ES-I3 (cell line): ENCODE measurements at regions not wholly inside any gene's neighbourhood (a gene's known extent, or its start where the extent isn't known, plus 50 kb on each side); places are given as distances from the start of the nearest gene placed in this dataset.

Experiments used
- H3K36me3 ChIP-seq: 2 replicates; pipeline ENCODE4 v1.6.1; 2013; ENCODE audit warnings: mild to moderate bottlenecking, low read length, control low read depth, moderate library complexity; ENCODE audit not compliant: insufficient read depth
- H3K4me1 ChIP-seq: 2 replicates; pipeline ENCODE4 v1.6.1; 2013; ENCODE audit warnings: mild to moderate bottlenecking, control low read depth, low read length; ENCODE audit not compliant: insufficient read depth
- H3K9ac ChIP-seq: 2 replicates; pipeline ENCODE4 v1.6.1; 2013; ENCODE audit warnings: low read depth, mild to moderate bottlenecking, low read length, moderate library complexity
- H3K9me3 ChIP-seq: 2 replicates; pipeline ENCODE4 v1.6.1; 2013; ENCODE audit warnings: mild to moderate bottlenecking, low read length, moderate library complexity; ENCODE audit not compliant: control insufficient read depth, insufficient read depth

DNA sequence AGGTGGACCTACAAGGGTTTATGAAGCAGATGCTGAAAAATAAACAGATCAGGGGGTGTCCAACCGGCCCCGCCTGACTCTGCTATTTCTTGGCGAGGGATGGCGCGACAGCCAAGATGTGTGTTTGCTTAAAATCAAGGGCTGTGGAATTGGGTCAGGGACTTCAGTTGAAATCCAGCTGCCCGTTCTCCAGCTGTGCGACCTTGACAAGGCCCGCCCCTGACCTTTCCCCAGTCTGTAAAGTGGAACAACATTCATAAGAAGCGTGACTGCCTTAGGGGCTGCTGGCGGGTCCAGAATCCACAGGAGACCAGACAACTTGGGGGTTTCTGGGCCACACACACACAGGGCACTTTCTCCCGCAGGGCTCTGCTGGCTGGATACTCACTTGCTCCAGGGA, 517.5 kb downstream of the PREX1 start:
- H3K9ac ChIP-seq = no peak overlapping the region
- H3K9me3 ChIP-seq = no peaks in the 10 kb centered on the region
- H3K4me1 ChIP-seq = no peaks in the 10 kb centered on the region
- no peaks in the 10 kb centered on the region for H3K36me3 ChIP-seq

- H3K9me3 ChIP-seq = no peaks in the 10 kb centered on the region
- no peak overlapping the region for H3K9ac ChIP-seq
- no peaks in the 10 kb centered on the region for H3K36me3 ChIP-seq
- H3K4me1 ChIP-seq = no peaks in the 10 kb centered on the region
These were observed 518.5 kb downstream of the PREX1 start for GRCh38 chr20:48309293-48309692.

GRCh38 chr20:48308882-48309281, 518.9 kb downstream of the PREX1 start:
- H3K9me3 ChIP-seq = no peaks in the 10 kb centered on the region
- no peaks in the 10 kb centered on the region for H3K4me1 ChIP-seq
- H3K36me3 ChIP-seq = no peaks in the 10 kb centered on the region
- no peak overlapping the region for H3K9ac ChIP-seq

DNA sequence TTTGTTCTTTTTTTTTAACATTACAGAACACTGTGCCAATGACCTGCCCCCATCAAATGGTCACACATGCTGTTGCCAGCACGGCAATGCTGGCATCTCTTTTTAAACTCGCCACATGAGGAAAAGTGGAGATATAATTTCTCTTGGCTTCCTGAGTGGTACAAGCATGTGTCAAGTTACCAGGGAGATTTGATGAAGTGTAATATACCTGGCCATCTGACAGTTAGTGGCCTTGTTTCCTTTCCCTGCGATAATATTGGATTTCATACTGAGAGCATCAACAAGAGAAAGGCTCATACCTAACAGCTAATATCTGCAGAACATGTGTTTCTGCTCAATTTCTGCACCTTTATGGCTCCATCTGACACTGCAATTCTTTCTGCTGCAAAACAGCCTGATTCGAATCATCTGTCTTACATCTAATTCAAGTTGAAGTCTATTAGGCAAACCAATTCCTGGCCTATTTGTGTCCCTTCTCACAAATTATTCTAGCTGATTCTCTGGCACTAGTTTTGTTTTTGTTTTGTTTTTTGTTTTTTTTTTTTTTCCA, 519.5 kb downstream of the PREX1 start:
- no peaks in the 10 kb centered on the region for H3K36me3 ChIP-seq
- no peaks in the 10 kb centered on the region for H3K4me1 ChIP-seq
- H3K9ac ChIP-seq = no peak overlapping the region
- H3K9me3 ChIP-seq = no peaks in the 10 kb centered on the region

- Histone ChIP-seq H3K36me3 (no peaks in the 10 kb centered on the region), H3K4me1 (no peaks in the 10 kb centered on the region), H3K9ac (no peak overlapping the region), H3K9me3 (no peaks in the 10 kb centered on the region)
These were observed 520.5 kb downstream of the PREX1 start for GRCh38 chr20:48307277-48307676.

- Histone ChIP-seq H3K9ac (no peak overlapping the region), H3K36me3 (no peaks in the 10 kb centered on the region), H3K4me1 (no peaks in the 10 kb centered on the region), H3K9me3 (peaks cover 7% of the 10 kb centered on the region; the same call in 1 of the 2 replicates)
These were observed 517.7 kb upstream of the SULF2 start for GRCh38 chr20:48302844-48303542.

DNA sequence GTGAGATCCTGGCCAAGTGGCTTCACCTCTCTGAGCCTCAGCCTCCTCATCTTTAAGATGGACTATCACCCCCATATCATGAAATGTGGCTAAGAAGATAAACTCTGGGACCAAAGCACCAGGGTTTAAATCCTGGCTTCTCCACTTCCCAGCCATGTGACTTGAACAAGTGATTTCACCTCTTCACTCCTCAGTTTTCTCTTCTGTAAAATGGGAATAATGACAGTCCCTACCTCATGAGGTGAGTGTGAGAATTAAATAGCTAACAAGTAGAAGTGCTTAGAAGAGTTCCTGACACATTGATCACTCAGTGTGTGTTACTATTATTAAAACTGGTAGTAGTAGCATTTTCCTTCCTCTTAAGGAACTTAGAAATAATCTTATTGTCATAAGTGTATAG, 516.9 kb upstream of the SULF2 start:
- Histone ChIP-seq H3K9me3 (peaks cover 9% of the 10 kb centered on the region), H3K4me1 (no peaks in the 10 kb centered on the region), H3K9ac (no peak overlapping the region), H3K36me3 (no peaks in the 10 kb centered on the region)

- Histone ChIP-seq H3K36me3 (no peaks in the 10 kb centered on the region), H3K9ac (no peak overlapping the region), H3K4me1 (peaks cover 8% of the 10 kb centered on the region), H3K9me3 (peaks cover 9% of the 10 kb centered on the region)
These were observed 515.9 kb upstream of the SULF2 start for GRCh38 chr20:48301189-48301588.

DNA sequence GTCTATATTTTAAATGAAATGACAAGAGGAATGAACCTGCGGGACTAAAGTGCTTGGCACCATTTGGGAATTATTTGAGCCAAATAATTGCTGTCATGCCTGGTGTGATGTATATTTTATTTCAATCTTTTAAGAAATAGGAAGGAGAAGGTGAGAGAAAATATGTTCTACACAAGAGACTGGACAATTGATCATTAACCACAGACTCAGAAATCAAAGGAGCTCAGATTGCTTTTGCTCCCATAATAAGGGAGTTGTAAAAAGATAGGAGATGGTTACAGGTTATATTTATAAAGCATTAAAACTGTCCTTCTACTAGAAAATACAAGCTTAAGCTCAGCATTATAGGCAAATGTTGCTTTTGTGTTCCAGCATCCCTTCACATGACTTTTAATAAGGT, 515.2 kb upstream of the SULF2 start:
- Histone ChIP-seq H3K9ac (no peak overlapping the region), H3K4me1 (peaks cover 13% of the 10 kb centered on the region), H3K9me3 (peaks cover 9% of the 10 kb centered on the region), H3K36me3 (no peaks in the 10 kb centered on the region)

DNA sequence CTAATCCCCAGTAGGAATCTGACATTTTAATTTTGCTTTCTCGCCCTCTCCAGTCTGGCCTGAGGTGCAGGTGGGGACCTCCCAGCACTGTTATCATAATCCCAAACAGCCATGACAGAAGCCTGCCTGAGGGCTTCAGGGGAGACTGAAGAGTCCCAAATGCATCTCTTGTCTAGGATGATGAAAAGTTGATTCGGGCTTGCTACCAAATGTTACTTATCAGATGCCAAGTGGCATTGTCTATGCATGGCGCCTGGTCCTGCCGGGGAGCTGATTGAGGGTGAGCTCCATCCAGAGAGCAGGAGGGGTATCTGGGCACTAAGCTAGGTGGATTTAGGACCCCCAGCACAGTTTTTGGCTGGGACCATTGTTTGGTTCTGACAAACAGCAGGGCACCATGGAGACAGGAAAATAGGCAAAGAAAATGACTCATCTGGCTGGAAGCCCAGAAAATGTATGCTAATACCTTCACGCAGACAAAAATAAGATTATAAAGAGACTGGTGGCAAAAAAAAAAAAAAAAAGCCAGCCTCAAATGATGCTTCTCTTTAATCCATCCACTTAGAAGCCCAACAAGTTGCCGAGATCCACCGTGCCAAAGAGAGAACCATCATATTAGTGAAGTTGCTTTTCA, 513.7 kb upstream of the SULF2 start:
- Histone ChIP-seq H3K4me1 (peaks cover 26% of the 10 kb centered on the region), H3K36me3 (no peaks in the 10 kb centered on the region), H3K9ac (no peak overlapping the region), H3K9me3 (peaks cover 9% of the 10 kb centered on the region)

DNA sequence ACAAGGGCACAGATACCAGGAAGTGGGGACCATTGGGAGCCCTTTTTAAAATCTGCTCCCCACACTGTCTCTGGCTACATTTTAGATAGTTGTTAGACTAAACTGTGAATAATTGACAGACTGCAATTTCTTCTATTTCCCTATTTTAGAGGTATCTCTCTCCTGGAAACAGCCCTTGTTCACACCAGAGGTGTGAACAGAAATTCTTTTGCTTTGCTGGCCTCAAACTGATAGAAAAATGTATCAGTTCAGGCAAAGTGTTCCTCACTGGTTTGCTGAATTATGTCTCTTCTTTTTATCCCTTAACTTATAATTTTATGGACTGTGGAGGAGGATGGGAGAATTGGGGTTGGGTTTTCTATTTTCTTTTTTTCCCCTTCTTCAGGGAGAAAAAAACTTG, 513.2 kb upstream of the SULF2 start:
- Histone ChIP-seq H3K36me3 (no peaks in the 10 kb centered on the region), H3K9me3 (peaks cover 9% of the 10 kb centered on the region), H3K9ac (no peak overlapping the region), H3K4me1 (peaks cover 31% of the 10 kb centered on the region)

GRCh38 chr20:48295966-48296421, 510.7 kb upstream of the SULF2 start:
- H3K4me1 ChIP-seq = peaks cover 53% of the 10 kb centered on the region
- no peaks in the 10 kb centered on the region for H3K36me3 ChIP-seq
- no peak overlapping the region; the same call in 1 of the 2 replicates for H3K9ac ChIP-seq
- peaks cover 9% of the 10 kb centered on the region for H3K9me3 ChIP-seq

DNA sequence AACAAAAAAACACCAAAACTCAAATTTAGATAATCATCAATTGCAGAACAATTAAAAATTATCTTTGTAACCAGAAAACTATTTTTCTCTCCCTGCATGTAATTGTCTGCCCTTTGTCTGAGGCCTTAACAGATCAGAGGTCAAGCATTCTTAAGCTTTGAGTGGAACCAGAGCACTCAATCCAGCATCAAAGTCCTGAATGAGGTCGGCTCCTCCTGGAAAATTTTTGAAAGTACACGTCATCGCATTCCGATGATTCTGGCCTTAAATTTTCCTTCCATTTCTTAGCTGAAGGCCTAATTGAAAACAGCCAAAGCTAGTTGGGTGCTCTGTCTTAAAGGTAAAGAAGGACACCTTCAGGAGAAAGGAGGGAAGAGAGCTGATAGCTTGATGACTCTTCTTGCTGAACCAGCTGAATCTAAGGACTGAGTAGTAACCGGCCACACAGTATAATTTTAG, 510.2 kb upstream of the SULF2 start:
- Histone ChIP-seq H3K36me3 (no peaks in the 10 kb centered on the region), H3K4me1 (peaks cover 53% of the 10 kb centered on the region), H3K9ac (no peak overlapping the region), H3K9me3 (peaks cover 9% of the 10 kb centered on the region)

GRCh38 chr20:48294942-48295341, 509.7 kb upstream of the SULF2 start:
- no peak overlapping the region for H3K9ac ChIP-seq
- peaks cover 9% of the 10 kb centered on the region for H3K9me3 ChIP-seq
- H3K36me3 ChIP-seq = no peaks in the 10 kb centered on the region
- peaks cover 53% of the 10 kb centered on the region for H3K4me1 ChIP-seq

DNA sequence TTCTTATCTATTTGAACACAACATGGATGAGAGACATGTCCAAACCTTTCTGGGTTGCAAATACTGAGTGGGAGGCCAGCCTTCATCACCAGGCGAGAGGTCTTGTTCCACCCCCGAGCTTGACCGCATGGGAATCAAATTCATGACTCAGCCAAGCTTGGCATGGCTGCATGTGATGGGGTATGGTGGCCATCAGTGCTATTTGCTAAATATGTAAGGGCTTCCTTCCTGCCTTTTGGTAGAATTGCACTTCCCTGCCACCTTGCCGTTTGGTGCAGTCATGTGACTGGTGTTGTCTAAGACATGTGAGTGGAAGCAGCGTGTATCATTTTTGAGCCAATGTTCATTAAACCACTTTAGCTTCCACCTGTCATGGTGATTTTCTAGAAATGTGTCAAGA, 508.9 kb upstream of the SULF2 start:
- no peaks in the 10 kb centered on the region for H3K36me3 ChIP-seq
- H3K9me3 ChIP-seq = peaks cover 9% of the 10 kb centered on the region
- H3K9ac ChIP-seq = no peak overlapping the region
- peaks cover 53% of the 10 kb centered on the region for H3K4me1 ChIP-seq
